Activated naive CD8-positive, alpha-beta T cell treated with anti-CD3 and anti-CD28 coated beads for 36 hours (primary cell): ENCODE measurements at regions not wholly inside any gene's neighbourhood (a gene's known extent, or its start where the extent isn't known, plus 50 kb on each side); places are given as distances from the start of the nearest gene placed in this dataset.

ENCODE experiments used
- DNase-seq: peaks from one replicate; pipeline ENCODE4 v3.0.0; 2021
- H3K27ac Mint-ChIP-seq: one replicate; pipeline ENCODE4 v1.8.0; 2022; ENCODE audit warnings: mild to moderate bottlenecking, moderate library complexity, mixed read lengths
- H3K27me3 Mint-ChIP-seq: one replicate; pipeline ENCODE4 v1.8.0; 2022; ENCODE audit warnings: mild to moderate bottlenecking, mixed read lengths
- H3K36me3 Mint-ChIP-seq: one replicate; pipeline ENCODE4 v1.8.0; 2021; ENCODE audit warnings: mild to moderate bottlenecking, mixed read lengths
- H3K4me1 Mint-ChIP-seq: one replicate; pipeline ENCODE4 v1.8.0; 2021; ENCODE audit warnings: mixed read lengths
- H3K4me3 Mint-ChIP-seq: one replicate; pipeline ENCODE4 v1.8.0; 2022; ENCODE audit warnings: mild to moderate bottlenecking, moderate library complexity, mixed read lengths
- H3K9me3 Mint-ChIP-seq: one replicate; pipeline ENCODE4 v1.8.0; 2022; ENCODE audit warnings: mixed read lengths

- Mint-ChIP-seq H3K27ac (no peak overlapping the region), H3K4me3 (no peak overlapping the region), H3K36me3 (no peaks in the 10 kb centered on the region), H3K4me1 (no peaks in the 10 kb centered on the region), H3K9me3 (no peaks in the 10 kb centered on the region), H3K27me3 (no peaks in the 10 kb centered on the region)
- peak; percentile 3 for DNase-seq
Measured at GRCh38 chr1:79353224-79353623, 346.7 kb upstream of the ADGRL4 start.

DNA sequence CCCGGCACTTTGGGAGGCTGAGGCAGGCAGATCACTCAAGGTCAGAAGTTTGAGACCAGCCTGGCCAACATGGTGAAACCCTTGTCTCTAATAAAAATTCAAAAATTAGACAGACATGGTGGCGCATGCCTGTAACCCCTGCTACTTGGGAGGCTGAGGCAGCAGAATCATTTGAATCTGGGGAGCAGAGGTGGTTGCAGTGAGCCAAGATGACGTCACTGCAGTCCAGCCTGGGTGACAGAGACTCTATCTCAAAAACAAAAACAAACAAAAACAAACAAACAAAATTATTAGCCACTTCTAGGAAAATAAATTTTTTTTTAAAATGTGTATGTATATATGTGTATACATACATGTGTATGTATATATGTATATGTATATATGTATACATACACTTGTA, 320.3 kb upstream of the ADGRL4 start:
- no peak for DNase-seq
- no peak overlapping the region for H3K4me3 Mint-ChIP-seq
- no peak overlapping the region for H3K27ac Mint-ChIP-seq
- H3K9me3 Mint-ChIP-seq: peaks cover 2% of the 10 kb centered on the region
- H3K36me3 Mint-ChIP-seq: no peaks in the 10 kb centered on the region
- no peaks in the 10 kb centered on the region for H3K27me3 Mint-ChIP-seq
- H3K4me1 Mint-ChIP-seq: no peaks in the 10 kb centered on the region

- H3K27ac Mint-ChIP-seq: no peak overlapping the region
- DNase-seq: no peak
- H3K36me3 Mint-ChIP-seq: no peaks in the 10 kb centered on the region
- no peak overlapping the region for H3K4me3 Mint-ChIP-seq
- peaks cover 2% of the 10 kb centered on the region for H3K9me3 Mint-ChIP-seq
- no peaks in the 10 kb centered on the region for H3K4me1 Mint-ChIP-seq
- H3K27me3 Mint-ChIP-seq: no peaks in the 10 kb centered on the region
Measured at GRCh38 chr1:79325705-79326104, 319.2 kb upstream of the ADGRL4 start.

DNA sequence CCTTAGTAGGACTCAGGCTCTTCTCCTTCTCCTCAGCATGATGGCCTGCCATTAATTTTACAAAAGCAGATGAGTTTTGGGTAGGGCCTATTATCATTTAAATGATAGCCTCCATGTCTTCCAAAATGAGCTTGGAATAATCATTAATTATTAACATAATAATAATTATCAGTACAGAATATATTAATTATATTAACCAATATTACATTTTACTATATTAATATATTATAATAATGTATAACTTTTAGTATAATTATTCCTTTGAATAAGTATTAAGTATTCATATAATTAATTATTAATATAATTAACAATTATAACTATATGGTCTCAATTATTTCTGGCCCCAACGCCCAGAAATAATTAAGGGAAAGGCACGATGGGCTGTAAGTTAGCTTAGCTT, 318.6 kb upstream of the ADGRL4 start:
- H3K27me3 Mint-ChIP-seq: no peaks in the 10 kb centered on the region
- H3K4me3 Mint-ChIP-seq: no peak overlapping the region
- no peak overlapping the region for H3K27ac Mint-ChIP-seq
- DNase-seq: no peak
- peaks cover 2% of the 10 kb centered on the region for H3K9me3 Mint-ChIP-seq
- H3K4me1 Mint-ChIP-seq: no peaks in the 10 kb centered on the region
- no peaks in the 10 kb centered on the region for H3K36me3 Mint-ChIP-seq

DNA sequence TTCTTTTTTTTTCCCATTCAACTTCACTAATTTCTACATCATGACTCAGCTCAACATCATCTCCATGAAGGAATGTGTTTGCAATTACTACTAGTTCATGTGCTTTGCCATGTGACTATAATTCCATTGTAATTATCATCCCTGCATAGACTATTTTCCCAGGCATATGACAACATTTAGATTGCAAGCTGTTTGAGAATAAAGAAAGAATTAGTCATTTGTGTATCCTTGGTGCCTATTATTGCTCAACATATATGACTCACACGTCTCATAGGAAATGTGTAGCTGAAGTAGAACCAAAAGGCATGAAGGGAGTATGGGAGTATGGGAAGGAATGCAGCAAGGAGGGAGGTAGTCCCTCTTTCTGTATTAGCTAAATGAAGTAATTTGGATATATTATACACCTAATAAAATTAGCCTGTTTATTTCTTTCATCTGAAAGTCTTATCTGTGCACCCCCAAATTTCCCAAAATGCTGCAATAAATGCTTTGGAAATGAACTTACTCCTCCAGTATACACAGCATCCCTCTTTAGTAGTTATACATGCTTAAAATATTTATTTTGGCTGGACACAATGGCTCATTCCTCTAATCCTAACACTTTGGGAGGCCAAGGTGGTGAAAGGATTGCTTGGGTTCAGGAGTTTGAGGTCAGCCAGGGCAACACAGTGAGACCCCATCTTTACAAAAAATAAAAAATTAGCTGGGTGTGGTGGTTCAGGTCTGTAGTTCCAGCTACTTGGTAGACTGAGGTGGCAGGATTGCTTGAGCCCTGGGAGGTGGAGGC, 316.9 kb upstream of the ADGRL4 start:
- DNase-seq: no peak
- no peak overlapping the region for H3K27ac Mint-ChIP-seq
- peaks cover 2% of the 10 kb centered on the region for H3K9me3 Mint-ChIP-seq
- H3K4me1 Mint-ChIP-seq: no peaks in the 10 kb centered on the region
- no peaks in the 10 kb centered on the region for H3K27me3 Mint-ChIP-seq
- H3K36me3 Mint-ChIP-seq: no peaks in the 10 kb centered on the region
- no peak overlapping the region for H3K4me3 Mint-ChIP-seq

DNA sequence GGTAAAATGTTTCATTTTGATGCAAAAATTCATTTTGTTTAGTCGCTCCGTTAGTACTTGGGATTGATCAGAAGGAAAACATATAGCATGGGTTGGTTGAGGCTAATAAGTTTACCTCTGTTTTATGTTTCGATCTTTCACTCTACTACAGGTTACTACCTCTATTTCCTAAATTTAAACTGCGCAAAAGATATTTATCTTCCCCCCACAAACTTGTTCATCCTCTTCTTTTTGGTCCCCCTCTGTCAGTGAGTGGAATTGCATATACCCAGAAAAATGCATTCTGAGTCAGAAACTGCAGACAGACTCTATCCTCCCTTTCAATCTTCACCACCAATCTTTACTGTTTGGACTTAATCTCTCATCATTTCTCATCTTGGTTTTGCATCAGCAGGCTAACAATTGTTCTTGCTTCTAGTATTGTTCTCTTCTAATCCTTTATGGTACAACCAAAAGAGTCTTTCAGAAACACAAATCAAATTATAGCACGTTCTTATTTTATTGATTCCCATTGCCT, 316.0 kb upstream of the ADGRL4 start:
- H3K9me3 Mint-ChIP-seq: peaks cover 2% of the 10 kb centered on the region

GRCh38 chr1:79312438-79312837, 305.9 kb upstream of the ADGRL4 start:
- H3K9me3 Mint-ChIP-seq: no peaks in the 10 kb centered on the region
- DNase-seq: no peak
- no peaks in the 10 kb centered on the region for H3K36me3 Mint-ChIP-seq
- H3K27me3 Mint-ChIP-seq: no peaks in the 10 kb centered on the region
- no peak overlapping the region for H3K27ac Mint-ChIP-seq
- no peak overlapping the region for H3K4me3 Mint-ChIP-seq
- no peaks in the 10 kb centered on the region for H3K4me1 Mint-ChIP-seq

More for the DNA sequence above, 316.0 kb upstream of the ADGRL4 start:
- Mint-ChIP-seq H3K27ac (no peak overlapping the region), H3K36me3 (no peaks in the 10 kb centered on the region), H3K4me3 (no peak overlapping the region), H3K4me1 (no peaks in the 10 kb centered on the region), H3K27me3 (no peaks in the 10 kb centered on the region)
- DNase-seq: no peak

- Mint-ChIP-seq H3K4me3 (no peak overlapping the region), H3K36me3 (no peaks in the 10 kb centered on the region), H3K9me3 (no peaks in the 10 kb centered on the region), H3K27ac (no peak overlapping the region), H3K27me3 (no peaks in the 10 kb centered on the region), H3K4me1 (no peaks in the 10 kb centered on the region)
- no peak for DNase-seq
Measured at GRCh38 chr1:79310609-79311008, 304.1 kb upstream of the ADGRL4 start.

GRCh38 chr1:79304131-79304530, 297.6 kb upstream of the ADGRL4 start:
- Mint-ChIP-seq H3K27me3 (no peaks in the 10 kb centered on the region), H3K4me1 (no peaks in the 10 kb centered on the region), H3K27ac (no peak overlapping the region), H3K9me3 (peaks cover 4% of the 10 kb centered on the region), H3K36me3 (no peaks in the 10 kb centered on the region), H3K4me3 (no peak overlapping the region)
- DNase-seq: no peak

DNA sequence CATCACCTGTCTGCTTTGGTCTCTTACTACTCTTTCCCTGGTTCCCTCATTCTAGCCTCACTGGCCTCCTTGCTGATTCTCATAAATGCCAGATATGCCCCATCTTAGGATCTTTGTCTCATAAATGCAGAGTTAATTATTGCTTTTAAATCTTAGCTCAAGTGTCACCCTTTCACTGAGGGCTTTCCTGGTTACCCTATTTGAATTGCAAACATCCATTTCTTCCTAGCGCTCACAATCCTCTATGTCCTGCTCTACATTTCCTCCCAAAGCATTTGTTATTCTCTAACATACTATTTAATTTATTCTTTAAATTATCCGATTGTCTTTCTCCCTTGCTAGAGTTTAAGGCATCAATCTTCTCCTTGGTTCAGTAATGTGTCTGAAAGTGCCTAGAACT, 296.5 kb upstream of the ADGRL4 start:
- no peak overlapping the region for H3K27ac Mint-ChIP-seq
- DNase-seq: no peak

GRCh38 chr1:79302380-79302930, 295.9 kb upstream of the ADGRL4 start:
- DNase-seq: no peak
- no peaks in the 10 kb centered on the region for H3K4me1 Mint-ChIP-seq
- H3K27ac Mint-ChIP-seq: no peak overlapping the region
- no peaks in the 10 kb centered on the region for H3K27me3 Mint-ChIP-seq
- H3K36me3 Mint-ChIP-seq: no peaks in the 10 kb centered on the region
- peaks cover 4% of the 10 kb centered on the region for H3K9me3 Mint-ChIP-seq
- H3K4me3 Mint-ChIP-seq: no peak overlapping the region

More for the DNA sequence above, 296.5 kb upstream of the ADGRL4 start:
- H3K27me3 Mint-ChIP-seq: no peaks in the 10 kb centered on the region
- H3K36me3 Mint-ChIP-seq: no peaks in the 10 kb centered on the region
- H3K9me3 Mint-ChIP-seq: peaks cover 4% of the 10 kb centered on the region
- no peak overlapping the region for H3K4me3 Mint-ChIP-seq
- no peaks in the 10 kb centered on the region for H3K4me1 Mint-ChIP-seq

- Mint-ChIP-seq H3K4me3 (no peak overlapping the region), H3K4me1 (no peaks in the 10 kb centered on the region), H3K27me3 (no peaks in the 10 kb centered on the region), H3K27ac (no peak overlapping the region), H3K9me3 (peaks cover 1% of the 10 kb centered on the region), H3K36me3 (no peaks in the 10 kb centered on the region)
- DNase-seq: no peak
Measured at GRCh38 chr1:79295967-79296366, 289.4 kb upstream of the ADGRL4 start.

GRCh38 chr1:79293611-79294010, 287.1 kb upstream of the ADGRL4 start:
- H3K27me3 Mint-ChIP-seq: no peaks in the 10 kb centered on the region
- no peak for DNase-seq
- H3K4me1 Mint-ChIP-seq: no peaks in the 10 kb centered on the region
- no peaks in the 10 kb centered on the region for H3K9me3 Mint-ChIP-seq
- H3K27ac Mint-ChIP-seq: no peak overlapping the region
- H3K36me3 Mint-ChIP-seq: no peaks in the 10 kb centered on the region
- H3K4me3 Mint-ChIP-seq: no peak overlapping the region

GRCh38 chr1:79290927-79291474, 284.5 kb upstream of the ADGRL4 start:
- Mint-ChIP-seq H3K4me3 (no peak overlapping the region), H3K36me3 (no peaks in the 10 kb centered on the region), H3K27me3 (no peaks in the 10 kb centered on the region), H3K9me3 (no peaks in the 10 kb centered on the region), H3K4me1 (no peaks in the 10 kb centered on the region), H3K27ac (no peak overlapping the region)
- DNase-seq: no peak

- Mint-ChIP-seq H3K9me3 (no peaks in the 10 kb centered on the region), H3K36me3 (no peaks in the 10 kb centered on the region), H3K4me1 (no peaks in the 10 kb centered on the region), H3K4me3 (no peak overlapping the region), H3K27me3 (no peaks in the 10 kb centered on the region), H3K27ac (no peak overlapping the region)
- DNase-seq: no peak
Measured at GRCh38 chr1:79287982-79288381, 281.5 kb upstream of the ADGRL4 start.

DNA sequence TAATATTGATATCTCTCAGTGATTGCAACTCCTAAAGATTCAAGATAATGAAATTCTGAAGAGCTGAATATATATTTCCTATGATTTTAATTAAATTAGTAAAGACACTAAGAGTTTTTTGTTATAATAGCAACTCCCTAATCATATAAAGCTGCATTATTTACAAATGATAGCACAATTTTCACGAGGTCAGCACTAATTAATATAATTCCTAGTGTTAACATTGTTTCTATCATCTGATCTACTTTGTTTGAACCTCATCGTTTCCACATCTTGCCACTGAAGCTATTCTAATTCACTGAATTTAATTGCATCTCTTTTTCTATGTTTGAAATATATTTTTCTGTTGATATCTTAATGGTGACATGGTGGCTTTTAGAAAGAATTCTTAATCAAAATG, 279.1 kb upstream of the ADGRL4 start:
- no peak for DNase-seq
- Mint-ChIP-seq H3K4me3 (no peak overlapping the region), H3K27ac (no peak overlapping the region), H3K36me3 (no peaks in the 10 kb centered on the region), H3K4me1 (no peaks in the 10 kb centered on the region), H3K9me3 (no peaks in the 10 kb centered on the region), H3K27me3 (no peaks in the 10 kb centered on the region)
